ENCODE measurements at regions not wholly inside any gene's neighbourhood (a gene's known extent, or its start where the extent isn't known, plus 50 kb on each side); places are given as distances from the start of the nearest gene placed in this dataset.

DNA sequence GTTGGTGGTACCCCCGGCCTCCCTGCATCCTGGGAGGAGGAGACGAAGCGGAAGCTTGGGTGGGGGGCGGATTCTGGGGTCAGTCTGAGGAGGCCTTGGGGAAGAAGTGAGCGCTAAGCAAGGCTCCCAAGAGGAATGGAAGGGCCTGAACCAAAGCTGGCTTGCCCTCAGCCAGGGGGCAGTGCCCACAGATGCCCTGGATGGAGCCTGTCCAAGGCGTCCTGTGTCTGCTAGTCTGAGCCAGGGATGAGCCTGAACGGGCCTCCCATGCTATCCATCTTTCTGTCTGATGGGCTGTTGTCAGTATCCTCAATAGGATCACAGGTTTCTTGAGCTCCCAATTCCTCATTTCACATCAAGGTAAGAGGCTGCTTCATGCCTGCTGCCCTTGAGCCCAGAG is 122.3 kb upstream of the LHX1 start:
- DNase-seq (ENCODE audit: low spot score in 2 of 2) = no peak
- TF ChIP-seq POLR2A (IDR thresholded peaks at IDR 0.05) = no peak
- TF ChIP-seq, protein P1, sequence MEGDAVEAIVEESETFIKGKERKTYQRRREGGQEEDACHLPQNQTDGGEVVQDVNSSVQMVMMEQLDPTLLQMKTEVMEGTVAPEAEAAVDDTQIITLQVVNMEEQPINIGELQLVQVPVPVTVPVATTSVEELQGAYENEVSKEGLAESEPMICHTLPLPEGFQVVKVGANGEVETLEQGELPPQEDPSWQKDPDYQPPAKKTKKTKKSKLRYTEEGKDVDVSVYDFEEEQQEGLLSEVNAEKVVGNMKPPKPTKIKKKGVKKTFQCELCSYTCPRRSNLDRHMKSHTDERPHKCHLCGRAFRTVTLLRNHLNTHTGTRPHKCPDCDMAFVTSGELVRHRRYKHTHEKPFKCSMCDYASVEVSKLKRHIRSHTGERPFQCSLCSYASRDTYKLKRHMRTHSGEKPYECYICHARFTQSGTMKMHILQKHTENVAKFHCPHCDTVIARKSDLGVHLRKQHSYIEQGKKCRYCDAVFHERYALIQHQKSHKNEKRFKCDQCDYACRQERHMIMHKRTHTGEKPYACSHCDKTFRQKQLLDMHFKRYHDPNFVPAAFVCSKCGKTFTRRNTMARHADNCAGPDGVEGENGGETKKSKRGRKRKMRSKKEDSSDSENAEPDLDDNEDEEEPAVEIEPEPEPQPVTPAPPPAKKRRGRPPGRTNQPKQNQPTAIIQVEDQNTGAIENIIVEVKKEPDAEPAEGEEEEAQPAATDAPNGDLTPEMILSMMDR (IDR thresholded peaks at IDR 0.05) = no peak
- WGBS, 2 donors = 66% methylated on average over 7 of the region's 7 CpGs
- H3K4me3 ChIP-seq (ENCODE audit: low read depth, poor library complexity, severe bottlenecking) = no peak overlapping the region
- intact Hi-C loops (cut with DNase I; ENCODE audit: low total_unique reads) = no loop called here

DNA sequence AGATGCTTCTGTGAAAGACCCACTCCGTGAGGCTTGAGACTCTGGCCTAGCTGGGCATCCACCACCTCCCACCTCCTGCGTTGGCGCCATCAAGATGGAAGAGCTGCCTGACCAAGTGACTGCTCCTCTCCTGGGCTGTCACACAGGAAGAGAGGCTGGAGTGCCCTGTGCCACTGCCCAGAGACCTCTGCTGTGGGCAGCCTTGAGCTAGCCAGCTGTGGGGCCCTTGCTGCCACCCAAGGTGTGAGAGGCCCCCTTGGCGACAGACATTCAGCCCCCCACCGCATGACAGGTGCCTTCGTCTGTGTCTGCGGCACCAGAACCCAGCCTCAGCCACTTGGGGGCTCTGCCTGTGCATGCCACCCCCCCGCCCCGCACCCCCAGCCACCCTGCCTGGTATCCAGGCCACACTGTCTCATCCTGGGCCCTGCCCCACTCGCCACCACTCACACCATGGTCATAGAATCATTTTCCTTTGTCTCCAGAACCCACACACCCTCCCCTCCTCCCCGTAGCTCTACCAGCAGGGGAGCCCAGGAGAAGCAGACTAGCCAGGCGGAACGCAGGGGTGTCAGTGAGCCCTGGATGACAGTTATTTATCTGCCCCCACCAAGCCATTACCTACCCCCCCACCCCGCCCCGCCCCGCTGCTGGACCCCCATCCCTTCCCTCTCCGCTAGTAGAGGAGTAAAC is 120.9 kb upstream of the LHX1 start:
- DNase-seq (ENCODE audit: low spot score in 2 of 2) = no peak
- intact Hi-C loops (cut with DNase I; ENCODE audit: low total_unique reads) = no loop called here
- TF ChIP-seq, protein P1 (IDR thresholded peaks at IDR 0.05) = no peak
- no peak for TF ChIP-seq POLR2A (IDR thresholded peaks at IDR 0.05)
- WGBS, 2 donors = 61 to 62% methylated on average over 17 of the region's 17 CpGs
- no peak overlapping the region for H3K4me3 ChIP-seq (ENCODE audit: low read depth, poor library complexity, severe bottlenecking)

DNA sequence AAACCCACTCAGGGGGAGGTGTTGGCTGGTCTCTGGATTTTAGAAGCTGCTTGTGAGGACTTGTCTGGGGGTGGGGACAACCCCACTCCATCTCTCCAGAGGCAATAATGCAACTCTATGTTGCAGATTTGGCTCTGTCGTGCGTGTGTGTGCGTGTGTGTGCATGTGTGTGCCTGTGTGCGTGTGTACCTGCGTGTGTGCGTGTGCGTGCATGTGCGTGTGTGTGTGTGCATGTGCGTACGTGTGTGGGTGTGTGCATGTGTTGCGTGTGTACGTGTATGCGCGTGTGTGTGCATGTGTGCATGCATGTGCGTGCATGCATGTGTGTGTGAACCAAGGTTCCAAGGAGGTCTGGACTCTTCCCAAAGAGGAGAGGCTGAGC is 120.4 kb upstream of the LHX1 start:
- 83 to 85% methylated on average over 15 of the region's 15 CpGs for WGBS, 2 donors
- no peak overlapping the region for H3K4me3 ChIP-seq (ENCODE audit: low read depth, poor library complexity, severe bottlenecking)
- no peak for DNase-seq (ENCODE audit: low spot score in 2 of 2)
- intact Hi-C loops (cut with DNase I; ENCODE audit: low total_unique reads) = no loop called here
- TF ChIP-seq, protein P1 (IDR thresholded peaks at IDR 0.05) = no peak
- TF ChIP-seq POLR2A (IDR thresholded peaks at IDR 0.05) = no peak

DNA sequence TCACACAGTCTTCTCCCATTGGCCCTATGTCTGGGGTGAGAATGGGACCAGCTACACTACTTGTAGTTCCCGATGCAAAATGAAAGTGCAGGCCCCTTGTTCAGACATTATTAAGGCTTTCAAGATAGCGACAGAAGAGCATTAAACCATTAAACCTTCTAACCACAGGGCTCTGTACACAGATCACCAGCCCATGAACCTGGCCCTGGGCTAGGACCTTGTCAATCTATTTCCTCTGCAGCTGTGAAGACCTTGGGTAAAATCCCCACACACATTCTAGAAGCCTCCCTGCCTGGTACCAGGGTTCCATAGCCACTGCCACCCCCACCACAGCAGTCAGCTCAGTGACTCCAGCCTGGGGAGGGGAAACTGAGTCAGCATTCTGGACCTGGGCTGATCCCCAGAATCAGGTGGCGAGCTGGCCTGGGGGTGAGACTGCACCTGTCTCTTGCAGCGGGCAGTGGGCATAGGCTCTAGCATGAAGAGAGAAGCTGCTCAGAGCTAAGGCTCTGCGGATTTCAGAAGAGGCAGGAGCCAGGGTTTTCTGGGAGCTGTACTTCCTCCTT is 119.7 kb upstream of the LHX1 start:
- no peak for DNase-seq (ENCODE audit: low spot score in 2 of 2)
- TF ChIP-seq POLR2A (IDR thresholded peaks at IDR 0.05) = no peak
- TF ChIP-seq, protein P1 (IDR thresholded peaks at IDR 0.05) = no peak
- H3K4me3 ChIP-seq (ENCODE audit: low read depth, poor library complexity, severe bottlenecking) = no peak overlapping the region
- intact Hi-C loops (cut with DNase I; ENCODE audit: low total_unique reads) = no loop called here
- WGBS, 2 donors = 83% methylated on average over 5 of the region's 5 CpGs

DNA sequence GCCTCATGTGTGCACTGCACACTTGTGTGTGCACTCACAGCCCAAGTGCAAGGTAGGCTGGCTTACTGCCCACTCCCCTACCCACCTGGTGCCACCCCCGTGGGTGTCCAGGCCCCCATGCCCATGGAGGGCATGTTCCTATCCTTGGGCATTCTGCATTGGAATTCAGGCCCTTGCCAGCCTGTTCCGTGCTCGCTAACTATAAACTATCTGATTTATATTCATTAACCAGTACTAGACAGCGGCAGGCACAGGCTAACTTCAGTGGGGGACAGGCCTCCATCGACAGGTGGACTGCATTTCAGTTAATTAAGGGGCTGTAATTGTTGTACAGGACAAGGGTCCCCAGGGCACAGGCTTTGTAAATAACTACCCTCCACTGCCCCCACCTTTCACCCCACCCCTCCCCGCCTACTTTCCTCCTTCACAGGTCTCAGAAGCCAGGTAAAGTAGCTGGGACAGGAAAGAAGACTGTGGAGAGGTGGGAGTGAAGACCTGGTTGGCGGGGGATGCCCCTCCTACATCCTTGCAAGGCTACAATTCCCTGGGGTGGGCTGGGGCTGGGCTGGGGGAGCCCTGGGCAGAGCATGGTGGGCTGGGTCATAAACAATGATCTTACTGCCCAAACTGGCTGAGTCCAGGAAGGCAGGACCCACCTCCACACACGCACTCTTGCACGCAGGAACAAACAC is 119.0 kb upstream of the LHX1 start:
- intact Hi-C loops (cut with DNase I; ENCODE audit: low total_unique reads) = no loop called here
- DNase-seq (ENCODE audit: low spot score in 2 of 2) = no peak
- H3K4me3 ChIP-seq (ENCODE audit: low read depth, poor library complexity, severe bottlenecking) = no peak overlapping the region
- TF ChIP-seq POLR2A (IDR thresholded peaks at IDR 0.05) = no peak
- TF ChIP-seq, protein P1 (IDR thresholded peaks at IDR 0.05) = no peak
- 48 to 51% methylated on average over 8 to 9 of the region's 9 CpGs for WGBS, 2 donors
